AG04450 (cell line): ENCODE measurements at regions not wholly inside any gene's neighbourhood (a gene's known extent, or its start where the extent isn't known, plus 50 kb on each side); places are given as distances from the start of the nearest gene placed in this dataset.

Experiments used
- CTCF ChIA-PET: fragments of 300-600, 350-600 bp; formaldehyde crosslinking; extraction: SDS; loops from one replicate; lab custom pipeline; 2022; ENCODE audit warnings: antibody characterized with exemption, inconsistent platforms; lab: Charles Lee
- POLR2A ChIA-PET: fragments of 350-600 bp; formaldehyde crosslinking; extraction: SDS; loops from one replicate; lab custom pipeline; 2021; ENCODE audit warnings: antibody characterized with exemption, inconsistent platforms; lab: Yijun Ruan, JAX
- DNase-seq: peaks from one replicate; pipeline ENCODE4 v3.0.0-alpha.2; 2011; ENCODE audit warnings: low read depth, low spot score
- H3K27ac ChIP-seq: one replicate; pipeline ENCODE4 v1.5.1; 2012; ENCODE audit warnings: low read depth, low read length, control low read depth
- H3K27me3 ChIP-seq: one replicate; pipeline ENCODE4 v1.6.0; 2012; ENCODE audit warnings: low read length; ENCODE audit not compliant: control insufficient read depth, insufficient read depth
- H3K4me3 ChIP-seq: 2 replicates; pipeline ENCODE4 v1.5.1; 2011; ENCODE audit warnings: mild to moderate bottlenecking, low read depth, low read length, control low read depth
- H3K9me3 ChIP-seq: 2 replicates; pipeline ENCODE4 v1.5.1; 2012; ENCODE audit warnings: low read length; ENCODE audit not compliant: control insufficient read depth, insufficient read depth
- CTCF ChIP-seq: IDR thresholded peaks from 2 replicates; pipeline ENCODE4 v1.5.1; 2011; ENCODE audit warnings: low read depth, low read length, control low read depth, inconsistent platforms

DNA sequence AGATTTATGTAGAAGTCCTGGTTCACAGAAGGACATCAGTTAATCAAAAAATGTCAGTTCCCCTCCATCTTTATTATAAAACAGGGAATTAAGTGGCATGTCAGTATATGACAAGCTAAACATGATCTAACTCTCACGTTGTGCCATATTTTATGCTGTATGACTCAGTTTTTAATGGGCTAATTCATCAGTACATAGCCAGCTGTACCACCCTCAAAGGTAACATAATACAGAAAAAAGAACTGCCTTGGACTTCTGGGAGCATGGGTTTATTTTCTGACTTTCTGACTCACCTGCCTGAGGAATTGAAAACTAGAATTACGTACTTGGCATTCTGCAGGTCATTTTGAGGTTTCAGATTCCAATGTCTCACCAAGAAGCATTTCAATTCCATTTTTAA is 135.7 kb downstream of the CMPK2 start:
- H3K4me3 ChIP-seq = no peak overlapping the region
- CTCF ChIA-PET = no interaction called here
- no peak for TF ChIP-seq CTCF
- no peaks in the 10 kb centered on the region for H3K9me3 ChIP-seq
- POLR2A ChIA-PET = no interaction called here
- no peaks in the 10 kb centered on the region for H3K27me3 ChIP-seq
- no peak overlapping the region for H3K27ac ChIP-seq
- DNase-seq = no peak

DNA sequence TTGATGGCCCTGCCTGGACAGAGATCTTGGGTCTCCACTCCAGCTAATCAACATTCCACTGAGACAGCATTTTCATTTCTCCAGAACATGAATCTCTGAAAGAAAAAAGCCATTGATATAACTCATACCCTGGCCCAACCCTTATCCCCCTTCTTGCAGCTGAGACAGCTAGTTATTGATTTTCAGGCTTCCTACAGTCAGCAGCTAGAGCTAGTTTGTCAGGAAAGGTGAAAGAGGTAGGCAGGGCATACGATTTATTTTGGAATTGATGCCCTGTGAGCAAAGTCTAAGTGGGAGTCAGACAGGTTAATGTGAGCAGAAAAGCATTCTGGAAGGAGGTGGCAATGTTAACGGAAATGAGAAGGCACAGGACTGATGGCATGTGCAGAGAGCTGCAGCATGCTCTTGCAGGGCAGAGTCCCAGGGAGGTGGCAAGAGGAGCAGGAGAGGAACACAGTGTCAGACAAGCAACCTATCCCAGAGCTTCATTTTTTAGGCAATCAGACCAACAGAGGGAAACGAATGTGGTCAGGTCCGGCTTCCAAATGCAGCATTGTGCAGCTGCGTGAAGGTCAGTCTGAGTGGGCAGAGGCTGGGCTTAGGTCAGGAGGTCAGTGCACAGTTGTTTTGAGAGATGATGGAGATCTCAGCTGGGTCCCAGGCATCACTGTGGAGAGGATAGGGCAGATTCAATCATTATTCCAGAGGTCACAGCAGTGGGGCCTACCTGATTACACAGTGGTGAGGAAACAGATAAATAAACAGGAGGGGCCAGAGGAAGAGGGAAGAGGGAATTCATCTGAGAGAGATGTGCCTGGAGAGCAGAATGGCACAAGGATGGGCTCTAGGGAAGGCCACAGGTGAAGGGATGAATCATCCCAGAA is 134.8 kb downstream of the CMPK2 start:
- CTCF ChIA-PET = no interaction called here
- TF ChIP-seq CTCF = no peak
- no peaks in the 10 kb centered on the region for H3K27me3 ChIP-seq

DNA sequence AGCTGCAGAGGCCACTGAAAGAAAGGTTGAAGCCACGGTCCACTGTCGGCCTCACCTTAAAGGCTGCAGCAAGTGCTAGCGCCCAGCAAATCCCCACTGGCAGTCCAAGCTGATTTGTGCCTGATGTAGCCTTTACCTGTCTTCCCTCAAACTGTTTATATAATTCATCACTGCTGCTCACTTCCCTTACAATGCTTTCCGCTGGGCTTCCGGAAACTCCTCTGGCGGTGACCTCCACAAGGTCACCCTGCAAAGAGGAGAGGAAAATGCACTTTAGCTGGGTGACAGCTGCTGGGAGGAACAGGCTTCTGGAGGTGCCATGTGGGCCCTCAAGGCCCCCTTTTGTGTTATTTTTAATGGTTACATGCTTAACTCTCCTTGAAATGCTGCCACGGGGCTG is 126.2 kb downstream of the CMPK2 start:
- ChIA-PET CTCF (interaction anchor here (0.6 kb wide), 1 partner anchor 326 kb away, joined by 3 read pairs; no protein-coding TSS in a partner anchor), POLR2A (no interaction called here)
- no peaks in the 10 kb centered on the region for H3K9me3 ChIP-seq
- no peak for DNase-seq
- H3K27ac ChIP-seq = no peak overlapping the region
- no peak for TF ChIP-seq CTCF
- no peak overlapping the region for H3K4me3 ChIP-seq
- no peaks in the 10 kb centered on the region for H3K27me3 ChIP-seq

More for the DNA sequence above, 134.8 kb downstream of the CMPK2 start:
- Histone ChIP-seq H3K9me3 (no peaks in the 10 kb centered on the region), H3K27ac (no peak overlapping the region), H3K4me3 (no peak overlapping the region)
- no peak for DNase-seq
- POLR2A ChIA-PET = no interaction called here

- Histone ChIP-seq H3K27ac (no peak overlapping the region), H3K4me3 (no peak overlapping the region), H3K9me3 (no peaks in the 10 kb centered on the region), H3K27me3 (no peaks in the 10 kb centered on the region)
- ChIA-PET POLR2A (no interaction called here), CTCF (no interaction called here)
- TF ChIP-seq CTCF = no peak
- DNase-seq = no peak
Measured at GRCh38 chr2:6741229-6741628, 124.5 kb downstream of the CMPK2 start.

DNA sequence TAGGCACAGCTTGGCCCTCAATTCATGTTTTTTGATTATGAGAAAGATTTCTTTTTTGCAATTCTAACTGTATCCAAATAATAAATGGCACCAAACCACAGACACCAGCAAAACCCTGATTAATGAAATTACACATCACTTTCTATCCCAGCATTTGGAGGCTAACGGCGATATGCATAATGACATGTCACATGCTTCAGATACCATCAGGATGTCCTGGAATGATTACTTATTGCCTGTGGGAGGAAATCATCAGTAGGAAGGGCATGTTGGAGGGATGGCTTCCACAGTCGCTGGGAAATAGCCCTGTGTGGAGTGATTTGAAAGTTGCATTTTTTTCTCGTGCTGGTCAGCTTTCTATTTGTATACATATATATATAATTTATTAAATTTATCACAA is 121.7 kb downstream of the CMPK2 start:
- no peak overlapping the region for H3K27ac ChIP-seq
- H3K27me3 ChIP-seq = no peaks in the 10 kb centered on the region
- DNase-seq = no peak
- POLR2A ChIA-PET = no interaction called here
- no peaks in the 10 kb centered on the region for H3K9me3 ChIP-seq
- TF ChIP-seq CTCF = no peak
- H3K4me3 ChIP-seq = no peak overlapping the region
- CTCF ChIA-PET = no interaction called here
